ENCODE measurements at regions not wholly inside any gene's neighbourhood (a gene's known extent, or its start where the extent isn't known, plus 50 kb on each side); places are given as distances from the start of the nearest gene placed in this dataset.

- no peak overlapping the region for H3K27ac Mint-ChIP-seq
- no peak for DNase-seq (ENCODE audit: low spot score)
- H3K9me3 Mint-ChIP-seq, result no peaks in the 10 kb centered on the region
- TF ChIP-seq ZSCAN18 (CRISPR knock-in tag; IDR thresholded peaks at IDR 0.05), result no peak
- TF ChIP-seq STAT6 (CRISPR knock-in tag; conservative IDR thresholded peaks at IDR 0.05; ENCODE audit: low read depth), result no peak
- TF ChIP-seq FOXP4 (CRISPR knock-in tag; IDR thresholded peaks at IDR 0.05), result no peak
- TF ChIP-seq, protein P1, sequence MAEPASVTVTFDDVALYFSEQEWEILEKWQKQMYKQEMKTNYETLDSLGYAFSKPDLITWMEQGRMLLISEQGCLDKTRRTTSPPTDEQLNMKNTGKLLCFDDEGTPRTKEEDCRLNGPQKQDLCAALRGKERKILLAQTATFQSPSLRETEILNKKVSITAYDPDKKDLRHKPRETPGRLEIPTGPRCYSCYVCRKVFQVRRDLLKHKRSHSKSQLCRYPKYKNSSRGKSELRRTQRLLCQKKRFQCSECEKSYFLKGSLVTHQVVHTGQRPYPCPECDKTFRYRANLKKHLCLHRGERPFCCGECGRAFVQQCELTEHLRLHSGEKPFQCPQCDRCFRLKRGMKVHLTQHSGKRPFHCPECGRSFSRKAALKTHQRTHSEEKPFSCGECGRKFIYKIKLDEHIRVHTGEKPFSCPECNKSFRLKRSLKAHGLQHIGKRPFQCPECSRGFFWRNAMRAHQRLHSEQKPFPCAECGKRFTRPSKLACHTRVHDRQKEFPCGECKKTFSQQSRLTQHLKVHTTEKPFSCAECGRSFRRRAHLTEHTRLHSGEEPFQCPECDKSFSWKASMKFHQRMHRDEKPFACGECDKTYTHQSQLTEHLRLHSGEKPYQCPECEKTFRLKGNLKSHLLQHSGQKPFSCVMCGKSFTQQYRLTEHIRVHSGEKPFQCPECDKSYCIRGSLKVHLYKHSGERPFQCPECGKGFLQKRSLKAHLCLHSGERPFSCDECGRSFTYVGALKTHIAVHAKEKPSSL (CRISPR knock-in tag; conservative IDR thresholded peaks at IDR 0.05), result no peak
- TF ChIP-seq PRRX2 (CRISPR knock-in tag; IDR thresholded peaks at IDR 0.05), result no peak
- no peak for TF ChIP-seq JAZF1 (CRISPR knock-in tag; IDR thresholded peaks at IDR 0.05)
- TF ChIP-seq KAT7 (CRISPR knock-in tag; IDR thresholded peaks at IDR 0.05; ENCODE audit: borderline replicate concordance), result no peak
- no peak for TF ChIP-seq JUN (CRISPR knock-in tag; IDR thresholded peaks at IDR 0.05)
- no peak for TF ChIP-seq ZBTB43 (CRISPR knock-in tag; IDR thresholded peaks at IDR 0.05)
- TF ChIP-seq, protein P2, sequence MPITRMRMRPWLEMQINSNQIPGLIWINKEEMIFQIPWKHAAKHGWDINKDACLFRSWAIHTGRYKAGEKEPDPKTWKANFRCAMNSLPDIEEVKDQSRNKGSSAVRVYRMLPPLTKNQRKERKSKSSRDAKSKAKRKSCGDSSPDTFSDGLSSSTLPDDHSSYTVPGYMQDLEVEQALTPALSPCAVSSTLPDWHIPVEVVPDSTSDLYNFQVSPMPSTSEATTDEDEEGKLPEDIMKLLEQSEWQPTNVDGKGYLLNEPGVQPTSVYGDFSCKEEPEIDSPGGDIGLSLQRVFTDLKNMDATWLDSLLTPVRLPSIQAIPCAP (CRISPR knock-in tag; IDR thresholded peaks at IDR 0.05), result no peak
- no peak for TF ChIP-seq RELA (CRISPR knock-in tag; IDR thresholded peaks at IDR 0.05; ENCODE audit: borderline replicate concordance)
- TF ChIP-seq ATF1 (CRISPR knock-in tag; IDR thresholded peaks at IDR 0.05), result no peak
- ATAC-seq, result no peak
- no peak overlapping the region for H3K4me3 Mint-ChIP-seq
- ChIA-PET CTCF (no interaction called here), POLR2A (no interaction called here)
- H3K4me1 Mint-ChIP-seq, result peaks cover 9% of the 10 kb centered on the region
- no peaks in the 10 kb centered on the region for H3K27me3 Mint-ChIP-seq (ENCODE audit: low read depth)
- H3K36me3 Mint-ChIP-seq, result no peaks in the 10 kb centered on the region
Observed at GRCh38 chr18:7394050-7394659, 163.3 kb downstream of the LRRC30 start.

DNA sequence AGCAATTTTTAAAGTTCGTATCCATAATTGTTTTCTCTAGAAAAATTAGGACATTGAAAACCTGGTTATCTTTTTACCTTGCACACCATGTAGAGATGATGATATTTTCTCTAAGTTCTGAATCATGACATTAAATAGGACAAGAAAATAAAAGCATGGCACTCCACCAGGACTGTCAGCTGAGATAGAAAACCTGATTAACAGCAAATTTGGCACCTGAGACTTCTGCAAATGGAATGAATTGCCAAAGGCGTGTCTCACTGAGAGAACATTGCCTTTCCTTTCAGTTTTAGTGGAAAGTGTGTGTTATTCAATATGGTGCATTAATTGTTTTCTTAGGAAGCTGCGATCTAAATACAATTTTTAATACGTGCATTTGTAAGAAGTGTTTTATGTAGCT lies 164.7 kb downstream of the LRRC30 start:
- Mint-ChIP-seq H3K27ac (no peak overlapping the region), H3K27me3 (ENCODE audit: low read depth) (no peaks in the 10 kb centered on the region), H3K4me3 (no peak overlapping the region), H3K36me3 (no peaks in the 10 kb centered on the region), H3K4me1 (peaks cover 9% of the 10 kb centered on the region), H3K9me3 (no peaks in the 10 kb centered on the region)
- ChIA-PET CTCF (interaction anchor here (1.6 kb wide), 1 partner anchor 123 kb away, joined by 5 read pairs; no protein-coding TSS in a partner anchor), POLR2A (no interaction called here)
- ATAC-seq, result no peak
- no peak for DNase-seq (ENCODE audit: low spot score)
- no peak for TF ChIP-seq AR (CRISPR knock-in tag; IDR thresholded peaks at IDR 0.05)
